NK-92 treated with Interleukin-12 subunit alpha and Interleukin-12 subunit beta, amount 100 ng/mL, for 24 hours (cell line): ENCODE measurements at regions not wholly inside any gene's neighbourhood (a gene's known extent, or its start where the extent isn't known, plus 50 kb on each side); places are given as distances from the start of the nearest gene placed in this dataset.

ENCODE experiments used
- DNase-seq: peaks from one replicate; lab custom pipeline; 2025; lab: John Stamatoyannopoulos, UW

DNA sequence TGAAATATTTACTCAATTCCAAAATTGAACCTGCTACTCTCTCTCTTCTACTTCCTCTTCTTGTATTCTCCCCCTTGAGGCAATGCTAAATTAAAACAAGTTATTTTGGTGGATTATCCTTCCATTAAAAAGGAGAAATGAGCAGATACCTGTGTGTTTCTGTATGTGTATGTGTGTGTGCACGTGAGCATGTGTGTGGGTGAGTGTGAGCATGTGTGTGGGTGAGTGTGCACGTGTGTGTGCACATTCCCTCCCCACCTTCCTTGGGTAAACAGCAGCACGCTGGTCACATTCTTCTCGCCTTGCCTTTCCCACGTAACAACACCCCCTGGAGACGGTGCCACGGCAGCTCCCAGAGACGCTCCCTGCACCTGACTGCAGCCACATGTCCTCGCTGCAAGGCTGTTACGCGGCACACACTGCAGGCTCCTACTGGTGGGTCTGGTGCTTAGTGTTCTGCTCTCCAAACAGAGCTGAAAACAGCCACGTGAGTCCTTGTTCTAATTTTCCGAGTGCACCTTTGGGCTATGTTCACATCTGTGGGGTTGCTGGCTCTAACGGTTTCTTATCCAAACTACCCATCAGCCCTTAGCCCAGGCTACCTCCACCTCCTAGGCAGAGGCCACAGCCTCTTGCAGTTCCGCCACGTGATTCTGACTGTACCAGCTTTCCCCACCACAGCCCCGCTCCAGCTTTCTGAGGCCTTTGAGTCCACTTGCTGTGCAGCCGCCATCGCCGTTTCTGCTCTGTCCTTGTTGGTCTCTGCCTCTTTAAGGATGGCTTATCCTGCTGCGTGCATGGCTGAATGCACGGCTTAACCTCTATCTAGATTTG, 123.4 kb downstream of the CTTN start:
- DNase-seq: no peak

DNA sequence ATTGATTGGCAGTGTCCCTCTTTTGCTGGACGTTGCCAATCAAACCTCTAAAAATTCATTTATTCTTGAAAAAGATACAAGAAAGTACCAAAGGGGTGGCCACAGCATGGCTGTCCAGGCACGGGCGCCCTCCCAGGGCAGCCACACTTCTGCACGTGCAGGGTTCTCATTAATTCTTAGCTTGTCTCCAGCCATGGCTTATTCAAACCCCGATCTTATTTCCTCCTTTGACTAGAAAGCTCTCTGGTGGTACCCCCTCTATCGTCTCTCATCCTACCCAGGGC, 123.9 kb downstream of the CTTN start:
- DNase-seq: no peak

GRCh38 chr11:70522593-70523311, 124.4 kb downstream of the CTTN start:
- no peak for DNase-seq

- no peak for DNase-seq
Measured at GRCh38 chr11:70523384-70524095, 125.2 kb downstream of the CTTN start.

DNA sequence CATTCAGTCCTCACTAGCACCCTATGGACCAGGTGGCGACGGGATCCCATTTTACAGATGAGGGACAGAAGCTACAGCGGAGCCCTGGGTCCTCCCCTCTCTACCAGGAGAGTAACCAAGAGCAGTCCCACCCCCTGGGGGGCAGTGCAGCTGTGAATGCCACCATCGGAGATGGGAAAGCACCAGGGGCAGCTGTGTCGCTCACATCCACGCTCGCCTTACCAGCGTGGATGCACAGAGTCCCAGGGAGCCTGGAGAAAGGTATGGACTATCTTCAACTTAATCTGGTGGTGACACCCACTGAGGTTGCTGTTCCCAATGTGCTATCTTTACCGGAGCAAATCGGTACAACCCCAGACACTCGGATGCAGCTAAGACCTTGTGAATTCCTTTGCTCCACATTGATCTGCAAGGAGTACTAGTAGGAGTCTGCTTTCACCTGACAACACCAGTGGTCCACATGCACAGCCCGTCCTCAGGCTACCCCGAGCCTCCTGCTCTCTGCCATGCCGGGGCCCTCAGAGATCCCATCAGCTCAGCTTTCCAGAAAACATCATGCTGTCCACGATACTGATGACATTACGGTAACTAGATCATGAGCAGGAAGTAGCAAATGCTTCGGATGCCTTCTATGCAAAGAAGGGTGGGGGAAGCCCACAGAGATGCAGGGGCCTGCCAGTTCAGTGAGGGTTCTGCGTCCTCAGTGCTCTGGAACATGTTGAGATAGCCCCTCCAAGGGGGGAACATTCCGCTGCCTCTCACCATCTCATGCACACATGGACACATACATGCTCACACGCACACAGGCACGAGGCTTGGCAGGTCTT, 126.0 kb downstream of the CTTN start:
- DNase-seq: no peak

DNA sequence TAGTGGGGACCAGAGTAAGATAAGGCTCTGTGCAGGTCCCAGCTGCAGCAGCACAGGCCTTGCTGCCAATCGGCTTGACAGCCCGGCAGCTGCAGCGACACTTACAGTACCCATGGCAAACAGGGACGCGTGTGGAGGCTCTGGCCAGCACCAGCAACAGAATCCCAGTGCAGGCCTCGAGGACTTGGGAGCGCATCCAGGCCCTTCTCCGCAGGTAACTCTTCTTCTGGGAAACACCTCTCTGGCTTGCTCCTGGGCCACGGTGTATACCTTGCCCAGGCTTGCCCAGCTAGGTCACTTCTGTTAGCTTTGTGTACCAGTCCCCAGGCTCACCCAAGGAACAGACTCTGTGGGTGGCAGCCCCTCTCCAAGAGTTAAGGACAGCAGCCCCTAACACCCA, 126.7 kb downstream of the CTTN start:
- DNase-seq: no peak

GRCh38 chr11:70525466-70525865, 127.1 kb downstream of the CTTN start:
- DNase-seq: no peak

DNA sequence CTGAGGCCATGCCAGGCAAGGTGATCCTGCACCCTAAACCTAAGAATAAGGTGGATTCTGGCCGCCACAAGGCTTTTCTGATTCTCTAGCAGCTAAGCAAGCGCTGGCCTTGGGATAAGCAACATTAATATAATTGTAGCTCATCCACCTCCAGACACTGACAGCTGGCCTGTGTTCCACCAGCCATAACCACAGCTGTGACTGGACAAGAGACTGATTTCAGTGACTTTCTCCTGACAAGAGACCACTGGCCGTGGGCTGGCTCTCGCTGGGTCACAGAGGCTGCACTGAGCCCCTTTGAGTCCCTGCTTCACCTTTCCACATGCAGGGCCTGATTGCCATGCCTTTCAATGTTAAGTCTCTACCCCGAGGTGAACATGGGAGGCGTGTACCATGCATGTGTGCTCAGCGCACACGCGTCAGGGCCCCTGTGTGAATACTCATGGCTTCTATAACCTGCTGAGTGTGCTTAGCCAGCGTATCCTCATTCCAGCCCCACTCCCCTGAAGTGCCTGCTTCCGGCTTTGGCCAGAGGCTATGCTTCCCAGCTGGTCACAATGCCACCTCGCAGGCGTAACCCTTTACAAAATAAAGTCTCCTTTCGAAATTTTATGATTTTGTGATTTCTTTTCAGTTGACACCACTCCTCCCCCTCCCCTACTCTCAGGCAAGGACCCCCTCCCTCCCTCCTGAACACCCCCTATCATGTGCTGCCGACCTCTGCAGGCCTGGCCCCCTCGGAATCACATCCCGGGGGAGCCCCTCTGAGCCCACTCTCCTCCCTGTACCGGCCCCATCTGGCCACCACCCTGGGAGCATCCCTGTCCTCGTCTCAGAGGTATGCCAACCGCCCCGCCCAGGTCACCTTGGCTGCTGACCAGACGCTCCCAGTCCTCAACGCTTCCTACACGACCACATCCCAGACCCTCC, 128.1 kb downstream of the CTTN start:
- no peak for DNase-seq

DNA sequence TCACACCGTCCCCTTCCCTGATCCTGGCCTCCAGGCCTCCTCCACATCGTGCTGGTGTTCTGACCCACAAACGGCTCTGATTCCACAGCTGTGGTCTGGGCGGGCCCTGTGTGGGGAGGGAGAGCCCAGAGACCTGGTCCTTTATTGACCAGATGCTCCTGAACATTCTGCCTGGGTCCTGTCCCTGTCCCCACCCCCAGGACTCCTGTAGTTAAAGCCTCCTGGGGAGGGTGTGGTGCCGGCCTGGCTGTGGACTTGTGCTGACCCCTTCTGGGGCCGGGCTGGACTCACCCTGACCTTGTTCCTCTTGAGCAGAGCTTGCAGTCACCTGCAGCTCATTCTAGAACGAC, 128.7 kb downstream of the CTTN start:
- DNase-seq: no peak

GRCh38 chr11:70527429-70528045, 129.2 kb downstream of the CTTN start:
- DNase-seq: no peak

- no peak for DNase-seq
Measured at GRCh38 chr11:70528046-70528793, 129.9 kb downstream of the CTTN start.

- no peak for DNase-seq
Measured at GRCh38 chr11:70528794-70529580, 130.7 kb downstream of the CTTN start.

DNA sequence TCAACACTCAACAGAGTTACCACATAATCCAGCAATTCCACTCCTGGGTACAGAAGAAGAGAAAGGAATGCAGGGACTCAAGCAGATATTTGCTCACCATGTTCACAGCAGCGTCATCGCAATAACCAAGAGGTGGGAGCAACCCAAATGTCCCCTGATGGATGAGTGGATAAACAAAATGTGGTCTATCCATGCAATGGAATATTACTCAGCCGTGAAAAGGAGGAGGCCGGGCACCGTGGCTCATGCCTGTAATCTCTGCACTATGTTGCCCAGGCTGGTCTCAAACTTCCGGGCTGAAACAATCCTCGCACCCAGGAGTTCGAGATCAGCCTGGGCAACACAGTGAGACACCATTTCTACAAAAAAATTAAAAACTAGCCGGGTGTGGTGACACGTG, 131.7 kb downstream of the CTTN start:
- no peak for DNase-seq

GRCh38 chr11:70530629-70531185, 132.4 kb downstream of the CTTN start:
- DNase-seq: no peak

DNA sequence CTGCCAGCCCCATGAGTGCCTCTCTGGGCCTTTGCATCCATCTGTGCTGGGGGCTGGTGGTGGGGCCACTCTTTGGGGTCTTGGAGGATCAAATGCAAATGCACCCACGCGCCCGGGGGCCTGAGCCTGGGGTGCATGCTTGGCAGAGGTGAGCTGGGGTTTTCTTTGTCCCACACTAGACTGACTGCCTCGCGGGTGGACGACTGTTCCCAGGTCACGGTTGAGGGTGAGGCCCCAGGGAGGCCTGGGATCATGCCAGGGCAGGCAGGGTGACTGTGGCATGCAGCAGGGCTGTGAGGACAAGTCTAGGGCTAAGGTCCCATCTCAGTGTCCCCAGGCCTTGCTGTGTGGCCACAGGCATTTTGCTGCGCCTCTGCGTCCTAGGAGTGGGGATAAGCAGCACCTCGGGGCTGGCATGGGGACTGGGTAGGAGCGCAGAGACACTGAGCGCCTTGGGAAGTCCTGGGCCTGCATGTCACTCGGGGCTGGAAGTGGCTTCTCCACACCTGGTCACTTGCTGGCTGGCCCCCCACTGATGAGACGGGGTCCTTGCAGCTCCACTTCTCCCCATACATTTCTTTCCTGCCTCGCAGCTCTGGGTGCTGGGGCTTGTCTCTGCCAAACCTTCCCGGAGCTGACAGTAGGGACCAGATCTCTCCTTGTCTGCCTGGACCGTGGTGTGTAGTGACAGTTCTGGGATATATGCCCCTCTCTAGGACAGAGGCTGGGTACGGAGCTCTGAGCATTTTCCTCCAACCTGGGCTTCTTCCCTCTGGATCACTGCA, 133.1 kb downstream of the CTTN start:
- no peak for DNase-seq

GRCh38 chr11:70532066-70532440, 133.7 kb downstream of the CTTN start:
- no peak for DNase-seq

- no peak for DNase-seq
Measured at GRCh38 chr11:70532731-70533130, 134.4 kb downstream of the CTTN start.
